NB4 (cell line): ENCODE measurements at regions not wholly inside any gene's neighbourhood (a gene's known extent, or its start where the extent isn't known, plus 50 kb on each side); places are given as distances from the start of the nearest gene placed in this dataset.

ENCODE experiments used
- CTCF ChIP-seq: IDR thresholded peaks from one replicate; pipeline ENCODE4 v1.5.1; 2012; ENCODE audit warnings: low read depth, low read length
- POLR2A ChIP-seq: IDR thresholded peaks from 2 replicates; pipeline ENCODE4 v1.6.1; 2011; ENCODE audit warnings: mild to moderate bottlenecking; ENCODE audit not compliant: insufficient read length; ENCODE audit errors: extremely low read depth
- TF ChIP-seq, protein P1 (sequence below): IDR thresholded peaks from 2 replicates; pipeline ENCODE4 v1.6.1; 2011; ENCODE audit warnings: low read depth, low read length

GRCh38 chr3:167146911-167147310, 233.2 kb downstream of the ZBBX start:
- TF ChIP-seq CTCF (no peak), POLR2A (no peak)
- TF ChIP-seq, protein P1, sequence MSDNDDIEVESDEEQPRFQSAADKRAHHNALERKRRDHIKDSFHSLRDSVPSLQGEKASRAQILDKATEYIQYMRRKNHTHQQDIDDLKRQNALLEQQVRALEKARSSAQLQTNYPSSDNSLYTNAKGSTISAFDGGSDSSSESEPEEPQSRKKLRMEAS = no peak
